A673 (cell line): ENCODE measurements at regions not wholly inside any gene's neighbourhood (a gene's known extent, or its start where the extent isn't known, plus 50 kb on each side); places are given as distances from the start of the nearest gene placed in this dataset.

Source experiments
- BruUV-seq: library from RNA; stranded (reverse); fragments of 400-500 nt; replicated peaks from 2 replicates; lab custom pipeline; 2021; lab: Mats Ljungman, UMichigan
- CTCF ChIA-PET: fragments of 300-600 bp; sonication (Branson Sonifier 250); formaldehyde crosslinking; loops from one replicate; lab custom pipeline; 2022; ENCODE audit warnings: antibody characterized with exemption; lab: Charles Lee
- POLR2A ChIA-PET: fragments of 300-600 bp; sonication (Branson Sonifier 250); formaldehyde crosslinking; loops from one replicate; lab custom pipeline; 2022; ENCODE audit warnings: antibody characterized with exemption; ENCODE audit not compliant: low non-redundant PET; lab: Charles Lee
- DNase-seq: peaks from one replicate; pipeline ENCODE4 v3.0.0-alpha.2; 2015; ENCODE audit warnings: low spot score
- H3K27ac ChIP-seq: fragments of 200-600 bp; sonication (generic); 2 replicates; pipeline ENCODE4 v1.5.1; 2016; ENCODE audit warnings: mixed run types, low read depth, mild to moderate bottlenecking, mixed read lengths, antibody characterized with exemption, low read length; ENCODE audit not compliant: poor library complexity, severe bottlenecking
- H3K27me3 ChIP-seq: fragments of 200-600 bp; sonication (generic); replicated peaks from 2 replicates; pipeline ENCODE4 v1.6.1; 2017; ENCODE audit warnings: mixed run types, low read depth, mild to moderate bottlenecking, mixed read lengths, antibody characterized with exemption, low read length; ENCODE audit not compliant: insufficient read depth, poor library complexity
- H3K36me3 ChIP-seq: fragments of 200-600 bp; sonication (generic); 2 replicates; pipeline ENCODE4 v1.6.1; 2016; ENCODE audit warnings: mixed run types, mild to moderate bottlenecking, mixed read lengths, antibody characterized with exemption, low read length; ENCODE audit not compliant: insufficient read depth, poor library complexity, severe bottlenecking
- H3K4me1 ChIP-seq: fragments of 200-600 bp; sonication (generic); 2 replicates; pipeline ENCODE4 v1.6.1; 2017; ENCODE audit warnings: mixed run types, mild to moderate bottlenecking, mixed read lengths, antibody characterized with exemption, low read length; ENCODE audit not compliant: insufficient read depth, poor library complexity, severe bottlenecking
- H3K4me3 ChIP-seq: fragments of 200-600 bp; sonication (generic); 2 replicates; pipeline ENCODE4 v1.5.1; 2016; ENCODE audit warnings: low read depth, mixed run types, mild to moderate bottlenecking, mixed read lengths, low read length; ENCODE audit not compliant: poor library complexity, severe bottlenecking
- H3K9me3 ChIP-seq: fragments of 200-600 bp; sonication (generic); 2 replicates; pipeline ENCODE4 v1.6.1; 2016; ENCODE audit warnings: mixed run types, low read depth, mild to moderate bottlenecking, mixed read lengths, antibody characterized with exemption, low read length; ENCODE audit not compliant: poor library complexity, severe bottlenecking
- EZH2 ChIP-seq: fragments of 200-600 bp; sonication (generic); IDR thresholded peaks from 2 replicates; pipeline ENCODE4 v1.6.1; 2017; ENCODE audit warnings: borderline replicate concordance, low read depth, mild to moderate bottlenecking, mixed read lengths, antibody characterized with exemption, low read length; ENCODE audit not compliant: poor library complexity, severe bottlenecking
- intact Hi-C: fragments of 100-400 bp; cut with micrococcal nuclease; formaldehyde crosslinking; loops from one replicate; pipeline ENCODE4 v1.10.0; 2022; ENCODE audit not compliant: unreplicated experiment
- TF ChIP-seq, protein P1 (sequence below): fragments of 300-800, 200-600 bp; sonication (generic); conservative IDR thresholded peaks from 2 replicates; pipeline ENCODE4 v1.5.1; 2017; ENCODE audit warnings: low read depth, mild to moderate bottlenecking, antibody characterized with exemption, low read length, moderate library complexity, mixed read lengths

DNA sequence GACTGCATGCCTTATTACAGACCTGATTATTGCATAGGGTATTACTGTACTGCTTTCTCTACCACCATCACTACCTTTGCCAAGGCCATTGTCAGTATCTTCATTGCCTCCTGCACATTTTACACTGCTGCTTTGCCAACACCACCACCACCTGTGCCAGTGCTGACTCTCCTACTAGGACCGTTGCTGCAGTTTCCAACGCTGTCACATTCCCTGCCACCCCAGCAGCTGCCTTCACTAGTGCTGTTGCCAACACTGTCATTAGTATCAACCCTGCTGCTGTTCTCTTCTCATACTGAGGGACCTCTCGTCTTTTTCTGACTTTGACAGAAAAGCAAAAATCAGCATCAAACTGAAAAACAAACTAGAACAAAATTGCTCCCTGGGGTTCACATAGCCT lies 394.9 kb upstream of the B3GALT2 start:
- intact Hi-C loops, result no loop called here
- no peak for DNase-seq
- Histone ChIP-seq H3K9me3 (no peaks in the 10 kb centered on the region), H3K4me1 (no peaks in the 10 kb centered on the region), H3K36me3 (no peaks in the 10 kb centered on the region), H3K27ac (no peak overlapping the region), H3K4me3 (no peak overlapping the region), H3K27me3 (no peaks in the 10 kb centered on the region)
- ChIA-PET POLR2A (no interaction called here), CTCF (no interaction called here)
- BruUV-seq, result no TSS peak
- TF ChIP-seq, protein P1, sequence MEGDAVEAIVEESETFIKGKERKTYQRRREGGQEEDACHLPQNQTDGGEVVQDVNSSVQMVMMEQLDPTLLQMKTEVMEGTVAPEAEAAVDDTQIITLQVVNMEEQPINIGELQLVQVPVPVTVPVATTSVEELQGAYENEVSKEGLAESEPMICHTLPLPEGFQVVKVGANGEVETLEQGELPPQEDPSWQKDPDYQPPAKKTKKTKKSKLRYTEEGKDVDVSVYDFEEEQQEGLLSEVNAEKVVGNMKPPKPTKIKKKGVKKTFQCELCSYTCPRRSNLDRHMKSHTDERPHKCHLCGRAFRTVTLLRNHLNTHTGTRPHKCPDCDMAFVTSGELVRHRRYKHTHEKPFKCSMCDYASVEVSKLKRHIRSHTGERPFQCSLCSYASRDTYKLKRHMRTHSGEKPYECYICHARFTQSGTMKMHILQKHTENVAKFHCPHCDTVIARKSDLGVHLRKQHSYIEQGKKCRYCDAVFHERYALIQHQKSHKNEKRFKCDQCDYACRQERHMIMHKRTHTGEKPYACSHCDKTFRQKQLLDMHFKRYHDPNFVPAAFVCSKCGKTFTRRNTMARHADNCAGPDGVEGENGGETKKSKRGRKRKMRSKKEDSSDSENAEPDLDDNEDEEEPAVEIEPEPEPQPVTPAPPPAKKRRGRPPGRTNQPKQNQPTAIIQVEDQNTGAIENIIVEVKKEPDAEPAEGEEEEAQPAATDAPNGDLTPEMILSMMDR, result no peak
- no peak for TF ChIP-seq EZH2

DNA sequence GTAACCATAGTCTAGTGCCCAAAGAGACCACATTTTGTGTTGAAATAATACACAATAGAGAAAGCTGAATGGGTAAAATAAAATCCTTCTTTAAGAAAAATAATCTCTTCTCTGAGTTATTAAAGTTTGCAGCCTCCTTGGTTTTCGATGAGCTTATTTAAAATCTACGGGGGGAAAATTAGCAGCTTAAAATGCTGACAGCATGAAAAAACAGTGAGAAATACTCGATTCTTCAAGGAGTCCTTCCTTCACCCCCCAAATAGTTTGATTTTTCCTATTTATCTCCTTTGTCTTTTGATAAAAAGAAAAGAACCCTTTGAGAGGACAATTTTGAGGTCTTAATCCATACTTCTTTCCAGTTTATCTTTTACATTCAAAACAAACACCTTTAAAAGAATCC lies 394.0 kb upstream of the B3GALT2 start:
- BruUV-seq, result no TSS peak
- no peak for DNase-seq
- CTCF ChIA-PET, result no interaction called here
- no peaks in the 10 kb centered on the region for H3K36me3 ChIP-seq
- no peak for TF ChIP-seq EZH2
- TF ChIP-seq, protein P1, result no peak
- no peak overlapping the region for H3K4me3 ChIP-seq
- no peaks in the 10 kb centered on the region for H3K9me3 ChIP-seq
- no peak overlapping the region for H3K27ac ChIP-seq
- no peaks in the 10 kb centered on the region for H3K27me3 ChIP-seq
- POLR2A ChIA-PET, result interaction anchor here (0.5 kb wide), 1 partner anchor 94 kb away, joined by 3 read pairs; no protein-coding TSS in a partner anchor
- intact Hi-C loops, result no loop called here
- H3K4me1 ChIP-seq, result no peaks in the 10 kb centered on the region

DNA sequence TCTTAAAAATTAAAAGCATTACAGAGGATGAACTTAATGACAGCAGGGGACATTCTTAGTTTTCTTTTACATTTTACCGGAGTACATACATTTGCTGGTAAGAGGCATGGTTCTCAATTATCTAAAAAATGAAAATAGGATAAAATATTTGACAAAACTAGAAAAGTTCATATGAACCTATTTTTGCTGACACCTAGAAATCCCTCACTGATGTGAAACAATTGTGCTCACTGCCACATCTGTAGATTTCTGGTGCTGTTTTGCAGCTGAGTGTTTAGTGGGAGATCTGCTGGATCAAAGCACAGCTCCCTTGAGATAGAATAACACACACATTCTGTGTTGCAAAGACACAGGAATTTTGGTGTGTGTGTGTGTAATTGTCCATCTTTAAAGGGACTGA lies 392.9 kb upstream of the B3GALT2 start:
- intact Hi-C loops, result no loop called here

More for the DNA sequence above, 392.9 kb upstream of the B3GALT2 start:
- no peaks in the 10 kb centered on the region for H3K27me3 ChIP-seq
- no TSS peak for BruUV-seq
- no peaks in the 10 kb centered on the region for H3K4me1 ChIP-seq
- H3K9me3 ChIP-seq, result no peaks in the 10 kb centered on the region
- DNase-seq, result no peak
- TF ChIP-seq, protein P1, result no peak
- TF ChIP-seq EZH2, result no peak
- POLR2A ChIA-PET, result no interaction called here
- CTCF ChIA-PET, result no interaction called here
- H3K27ac ChIP-seq, result no peak overlapping the region
- H3K4me3 ChIP-seq, result no peak overlapping the region
- H3K36me3 ChIP-seq, result no peaks in the 10 kb centered on the region
